Central memory CD8-positive, alpha-beta T cell (primary cell): ENCODE measurements at regions not wholly inside any gene's neighbourhood (a gene's known extent, or its start where the extent isn't known, plus 50 kb on each side); places are given as distances from the start of the nearest gene placed in this dataset.

Experiments
- ATAC-seq: fragments of 150-1000 bp; cut with Tn5 transposase; replicated peaks from 2 replicates; pipeline ENCODE4 v1.10.0; 2022; ENCODE audit warnings: mild to moderate bottlenecking, moderate FRiP score, moderate number of reproducible peaks; ENCODE audit not compliant: poor library complexity, severe bottlenecking; ENCODE audit errors: extremely low read depth
- DNase-seq, 2 donors: peaks; one replicate each; pipeline ENCODE4 v3.0.0; 2021; ENCODE audit warnings: low spot score in 2 of 2
- H3K27ac Mint-ChIP-seq: one replicate; pipeline ENCODE4 v1.8.0; 2022; ENCODE audit warnings: low read depth, mild to moderate bottlenecking, moderate library complexity, mixed read lengths
- H3K27me3 Mint-ChIP-seq: one replicate; pipeline ENCODE4 v1.8.0; 2022; ENCODE audit warnings: mixed read lengths
- H3K36me3 Mint-ChIP-seq: one replicate; pipeline ENCODE4 v1.8.0; 2022; ENCODE audit warnings: mild to moderate bottlenecking, moderate library complexity, mixed read lengths; ENCODE audit not compliant: insufficient read depth
- H3K4me1 Mint-ChIP-seq: one replicate; pipeline ENCODE4 v1.8.0; 2022; ENCODE audit warnings: mixed read lengths
- H3K4me3 Mint-ChIP-seq: one replicate; pipeline ENCODE4 v1.8.0; 2022; ENCODE audit warnings: mild to moderate bottlenecking, moderate library complexity, mixed read lengths
- H3K9me3 Mint-ChIP-seq: one replicate; pipeline ENCODE4 v1.8.0; 2022; ENCODE audit warnings: mixed read lengths

GRCh38 chr14:84234281-84234680 is 1295.7 kb upstream of the FLRT2 start:
- Mint-ChIP-seq H3K4me3 (no peak overlapping the region), H3K27ac (no peak overlapping the region), H3K27me3 (no peaks in the 10 kb centered on the region), H3K4me1 (no peaks in the 10 kb centered on the region), H3K36me3 (no peaks in the 10 kb centered on the region), H3K9me3 (peaks cover 33% of the 10 kb centered on the region)
- DNase-seq (no peak), ATAC-seq (no peak)

- H3K36me3 Mint-ChIP-seq = no peaks in the 10 kb centered on the region
- no peak overlapping the region for H3K4me3 Mint-ChIP-seq
- no peak for ATAC-seq
Observed at GRCh38 chr14:84236290-84236689, 1293.7 kb upstream of the FLRT2 start.

GRCh38 chr14:84237881-84238280 is 1292.1 kb upstream of the FLRT2 start:
- Mint-ChIP-seq H3K27me3 (no peaks in the 10 kb centered on the region), H3K27ac (no peak overlapping the region), H3K4me3 (no peak overlapping the region), H3K9me3 (peaks cover 31% of the 10 kb centered on the region), H3K36me3 (no peaks in the 10 kb centered on the region), H3K4me1 (no peaks in the 10 kb centered on the region)
- DNase-seq = no peak
- ATAC-seq = no peak

More at GRCh38 chr14:84236290-84236689, 1293.7 kb upstream of the FLRT2 start:
- Mint-ChIP-seq H3K9me3 (peaks cover 21% of the 10 kb centered on the region), H3K4me1 (no peaks in the 10 kb centered on the region), H3K27me3 (no peaks in the 10 kb centered on the region), H3K27ac (no peak overlapping the region)
- DNase-seq = no peak

GRCh38 chr14:84247693-84248092 is 1282.3 kb upstream of the FLRT2 start:
- Mint-ChIP-seq H3K4me3 (no peak overlapping the region), H3K27me3 (no peaks in the 10 kb centered on the region), H3K27ac (no peak overlapping the region), H3K9me3 (peaks cover 25% of the 10 kb centered on the region), H3K4me1 (no peaks in the 10 kb centered on the region), H3K36me3 (peaks cover 2% of the 10 kb centered on the region)
- ATAC-seq = no peak
- no peak for DNase-seq

GRCh38 chr14:84250893-84251292 is 1279.1 kb upstream of the FLRT2 start:
- DNase-seq = no peak

GRCh38 chr14:84251411-84252115 is 1278.4 kb upstream of the FLRT2 start:
- H3K4me1 Mint-ChIP-seq = no peaks in the 10 kb centered on the region
- DNase-seq (no peak), ATAC-seq (no peak)
- H3K27me3 Mint-ChIP-seq = no peaks in the 10 kb centered on the region
- H3K4me3 Mint-ChIP-seq = no peak overlapping the region
- H3K27ac Mint-ChIP-seq = no peak overlapping the region
- H3K36me3 Mint-ChIP-seq = peaks cover 2% of the 10 kb centered on the region
- peaks cover 13% of the 10 kb centered on the region for H3K9me3 Mint-ChIP-seq

More at GRCh38 chr14:84250893-84251292, 1279.1 kb upstream of the FLRT2 start:
- H3K27ac Mint-ChIP-seq = no peak overlapping the region
- no peak overlapping the region for H3K4me3 Mint-ChIP-seq
- H3K4me1 Mint-ChIP-seq = no peaks in the 10 kb centered on the region
- H3K27me3 Mint-ChIP-seq = no peaks in the 10 kb centered on the region
- H3K36me3 Mint-ChIP-seq = peaks cover 2% of the 10 kb centered on the region
- H3K9me3 Mint-ChIP-seq = peaks cover 13% of the 10 kb centered on the region
- no peak for ATAC-seq

- H3K36me3 Mint-ChIP-seq = peaks cover 2% of the 10 kb centered on the region
- H3K27me3 Mint-ChIP-seq = no peaks in the 10 kb centered on the region
- H3K4me1 Mint-ChIP-seq = no peaks in the 10 kb centered on the region
- no peak overlapping the region for H3K4me3 Mint-ChIP-seq
- DNase-seq (no peak), ATAC-seq (no peak)
- H3K9me3 Mint-ChIP-seq = peaks cover 12% of the 10 kb centered on the region
- no peak overlapping the region for H3K27ac Mint-ChIP-seq
Observed at GRCh38 chr14:84252706-84253105, 1277.2 kb upstream of the FLRT2 start.

GRCh38 chr14:84253326-84253725 is 1276.6 kb upstream of the FLRT2 start:
- Mint-ChIP-seq H3K4me1 (no peaks in the 10 kb centered on the region), H3K4me3 (no peak overlapping the region), H3K27me3 (no peaks in the 10 kb centered on the region), H3K27ac (no peak overlapping the region), H3K36me3 (no peaks in the 10 kb centered on the region), H3K9me3 (peaks cover 6% of the 10 kb centered on the region)
- ATAC-seq (no peak), DNase-seq (no peak)

GRCh38 chr14:84254290-84254689 is 1275.7 kb upstream of the FLRT2 start:
- Mint-ChIP-seq H3K27ac (no peak overlapping the region), H3K27me3 (no peaks in the 10 kb centered on the region), H3K36me3 (no peaks in the 10 kb centered on the region), H3K9me3 (peaks cover 12% of the 10 kb centered on the region), H3K4me3 (no peak overlapping the region), H3K4me1 (no peaks in the 10 kb centered on the region)
- no peak for DNase-seq
- no peak for ATAC-seq

- no peaks in the 10 kb centered on the region for H3K27me3 Mint-ChIP-seq
- no peak overlapping the region for H3K4me3 Mint-ChIP-seq
- no peak overlapping the region for H3K27ac Mint-ChIP-seq
- no peaks in the 10 kb centered on the region for H3K36me3 Mint-ChIP-seq
- peaks cover 18% of the 10 kb centered on the region for H3K9me3 Mint-ChIP-seq
- ATAC-seq (no peak), DNase-seq (no peak)
- H3K4me1 Mint-ChIP-seq = no peaks in the 10 kb centered on the region
Observed at GRCh38 chr14:84262932-84263331, 1267.0 kb upstream of the FLRT2 start.

- H3K27me3 Mint-ChIP-seq = no peaks in the 10 kb centered on the region
- no peak for ATAC-seq
- H3K27ac Mint-ChIP-seq = no peak overlapping the region
- H3K36me3 Mint-ChIP-seq = no peaks in the 10 kb centered on the region
- H3K9me3 Mint-ChIP-seq = peaks cover 24% of the 10 kb centered on the region
- H3K4me1 Mint-ChIP-seq = no peaks in the 10 kb centered on the region
- DNase-seq = no peak
- H3K4me3 Mint-ChIP-seq = no peak overlapping the region
Observed at GRCh38 chr14:84272290-84272721, 1257.6 kb upstream of the FLRT2 start.

GRCh38 chr14:84273181-84273580 is 1256.8 kb upstream of the FLRT2 start:
- ATAC-seq (no peak), DNase-seq (no peak)
- H3K27me3 Mint-ChIP-seq = no peaks in the 10 kb centered on the region
- H3K9me3 Mint-ChIP-seq = peaks cover 23% of the 10 kb centered on the region
- H3K36me3 Mint-ChIP-seq = no peaks in the 10 kb centered on the region
- H3K4me1 Mint-ChIP-seq = no peaks in the 10 kb centered on the region
- no peak overlapping the region for H3K4me3 Mint-ChIP-seq
- no peak overlapping the region for H3K27ac Mint-ChIP-seq

- ATAC-seq (no peak), DNase-seq (no peak)
- Mint-ChIP-seq H3K9me3 (no peaks in the 10 kb centered on the region), H3K27me3 (no peaks in the 10 kb centered on the region), H3K4me1 (no peaks in the 10 kb centered on the region), H3K27ac (no peak overlapping the region), H3K36me3 (peaks cover 1% of the 10 kb centered on the region), H3K4me3 (no peak overlapping the region)
Observed at GRCh38 chr14:84282618-84283017, 1247.3 kb upstream of the FLRT2 start.
